Astrocyte of the spinal cord (primary cell): ENCODE measurements at regions not wholly inside any gene's neighbourhood (a gene's known extent, or its start where the extent isn't known, plus 50 kb on each side); places are given as distances from the start of the nearest gene placed in this dataset.

ENCODE experiments used
- DNase-seq: peaks from one replicate; pipeline ENCODE4 v3.0.0; 2011; ENCODE audit warnings: low read depth, low spot score
- H3K4me3 ChIP-seq: 2 replicates; pipeline ENCODE4 v1.5.1; 2011; ENCODE audit warnings: low read depth, mild to moderate bottlenecking, low read length, moderate library complexity
- CTCF ChIP-seq: IDR thresholded peaks from 2 replicates; pipeline ENCODE4 v1.5.1; 2012; ENCODE audit warnings: low read depth, mild to moderate bottlenecking, low read length, inconsistent platforms
- in situ Hi-C: cut with HindIII; loops from 2 replicates; pipeline ENCODE4 v1.10.0; 2017; ENCODE audit warnings: low sequenced_read_pairs

- in situ Hi-C loops = no loop called here
- TF ChIP-seq CTCF = no peak
- H3K4me3 ChIP-seq = no peak overlapping the region
- no peak for DNase-seq
Observed at GRCh38 chr12:88424791-88425730, 155.2 kb downstream of the KITLG start.

GRCh38 chr12:88428350-88428749 lies 151.9 kb downstream of the KITLG start:
- H3K4me3 ChIP-seq = no peak overlapping the region
- no peak for TF ChIP-seq CTCF
- no peak for DNase-seq
- in situ Hi-C loops = no loop called here

- no peak for DNase-seq
- no peak overlapping the region for H3K4me3 ChIP-seq
- in situ Hi-C loops = no loop called here
- TF ChIP-seq CTCF = no peak
Observed at GRCh38 chr12:88431246-88431645, 149.0 kb downstream of the KITLG start.

- in situ Hi-C loops = no loop called here
- H3K4me3 ChIP-seq = no peak overlapping the region
- TF ChIP-seq CTCF = no peak
- no peak for DNase-seq
Observed at GRCh38 chr12:88432531-88433490, 147.5 kb downstream of the KITLG start.

GRCh38 chr12:88433997-88434703 lies 146.1 kb downstream of the KITLG start:
- in situ Hi-C loops = no loop called here
- TF ChIP-seq CTCF = no peak
- no peak for DNase-seq
- no peak overlapping the region for H3K4me3 ChIP-seq
